Stimulated activated CD4-positive, alpha-beta T cell treated with anti-CD3 and anti-CD28 coated beads, Interleukin-12 subunit alpha, Interleukin-12 subunit beta, amount 100 ng/mL, for 24 hours (primary cell): ENCODE measurements at regions not wholly inside any gene's neighbourhood (a gene's known extent, or its start where the extent isn't known, plus 50 kb on each side); places are given as distances from the start of the nearest gene placed in this dataset.
"Not testable (repeated sequence)": the region's sequence is repeated elsewhere in the genome, so short reads cannot be mapped to it uniquely, and the experiment has no call there.

Experiments
- DNase-seq, 2 experiments: peaks; one replicate each; pipeline ENCODE4 v3.0.0-alpha.2; 2020; ENCODE audit warnings: low read depth in 2 of 2

DNA sequence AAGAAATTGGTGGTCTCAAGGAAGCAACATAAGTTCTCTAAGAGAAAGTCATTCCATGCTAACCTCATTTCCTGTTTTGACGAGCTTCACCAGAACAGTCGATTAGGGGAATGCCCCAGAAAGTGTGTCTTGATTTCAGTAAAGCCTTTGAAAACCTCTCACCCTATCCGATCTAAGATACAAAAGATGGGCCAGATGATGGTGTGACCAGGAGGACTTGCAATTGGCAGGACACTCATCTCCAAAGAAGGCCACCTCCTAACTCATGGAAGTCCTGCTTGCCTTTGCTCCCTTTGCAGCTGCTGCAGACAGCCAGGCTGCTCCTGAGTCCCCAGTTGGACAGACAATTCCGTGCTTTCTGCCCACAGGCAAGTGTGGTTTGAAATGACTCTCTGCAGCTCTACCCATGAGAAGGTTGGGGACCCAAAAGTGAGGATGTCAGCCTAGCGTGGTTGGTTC, 304.2 kb downstream of the BCL2L11 start:
- DNase-seq = peak in 1 of 2 experiments; percentile 52

DNA sequence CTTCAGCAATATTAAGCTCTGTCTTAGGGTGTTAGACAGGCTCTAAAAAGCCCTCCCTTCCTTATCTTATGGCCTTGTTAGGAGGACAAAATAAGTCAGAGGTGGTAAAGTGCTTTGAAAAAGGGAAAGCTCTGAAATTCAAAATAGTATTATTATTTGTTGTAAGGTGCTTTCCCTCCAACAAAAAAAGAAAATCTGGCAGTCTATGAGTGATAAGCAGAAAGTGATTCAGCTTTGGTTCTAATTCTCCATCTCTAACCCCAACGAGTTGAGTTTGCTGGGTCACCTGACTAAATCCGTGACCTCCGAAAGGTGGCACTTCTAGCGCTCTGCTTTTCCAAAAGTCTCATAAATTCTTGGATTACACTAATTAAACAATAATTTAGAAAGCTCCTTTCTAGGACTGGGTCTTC, 305.1 kb downstream of the BCL2L11 start:
- not testable (repeated sequence) for DNase-seq

- DNase-seq = not testable (repeated sequence)
Measured at GRCh38 chr2:111427346-111427745, 306.6 kb downstream of the BCL2L11 start.

DNA sequence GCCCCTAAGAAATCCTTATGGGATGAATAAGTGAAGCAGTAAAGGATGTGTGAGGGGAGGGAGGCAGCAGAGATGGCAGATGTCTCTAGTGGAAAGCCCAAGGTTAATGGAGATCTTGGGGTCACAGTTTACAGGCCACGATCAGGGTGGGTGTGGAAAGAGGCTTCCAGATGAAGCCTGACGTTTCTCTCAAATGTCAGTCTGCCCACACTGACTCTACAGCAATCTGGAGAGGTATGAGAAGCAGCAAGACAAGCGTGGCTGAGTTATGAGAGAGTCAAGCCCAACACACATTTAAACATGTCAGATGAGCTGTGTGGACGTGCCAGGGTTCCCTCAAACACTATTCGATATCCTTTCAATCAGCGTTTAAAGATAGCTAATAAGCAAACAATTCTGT, 308.2 kb downstream of the BCL2L11 start:
- not testable (repeated sequence) for DNase-seq

DNA sequence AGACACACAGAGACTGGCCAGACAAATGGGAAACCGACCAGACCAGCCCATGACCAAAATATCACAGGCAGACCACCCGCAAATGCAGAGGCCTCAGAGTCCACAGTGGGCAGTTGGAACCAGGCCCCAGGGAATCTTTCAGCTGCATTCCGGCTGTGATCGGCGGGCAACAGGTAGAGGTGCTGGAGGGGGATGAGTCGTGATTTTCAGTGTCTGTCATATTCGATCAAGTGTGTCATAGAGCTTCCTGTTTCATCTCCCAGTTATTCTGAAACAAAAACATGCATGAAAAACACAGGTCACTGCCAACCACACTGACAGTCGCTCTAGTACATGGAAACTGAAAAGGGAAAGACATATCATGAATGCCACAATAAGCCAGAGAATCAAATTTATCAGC, 308.6 kb downstream of the BCL2L11 start:
- DNase-seq = not testable (repeated sequence)

- not testable (repeated sequence) for DNase-seq
Measured at GRCh38 chr2:111430817-111431661, 310.3 kb downstream of the BCL2L11 start.

DNA sequence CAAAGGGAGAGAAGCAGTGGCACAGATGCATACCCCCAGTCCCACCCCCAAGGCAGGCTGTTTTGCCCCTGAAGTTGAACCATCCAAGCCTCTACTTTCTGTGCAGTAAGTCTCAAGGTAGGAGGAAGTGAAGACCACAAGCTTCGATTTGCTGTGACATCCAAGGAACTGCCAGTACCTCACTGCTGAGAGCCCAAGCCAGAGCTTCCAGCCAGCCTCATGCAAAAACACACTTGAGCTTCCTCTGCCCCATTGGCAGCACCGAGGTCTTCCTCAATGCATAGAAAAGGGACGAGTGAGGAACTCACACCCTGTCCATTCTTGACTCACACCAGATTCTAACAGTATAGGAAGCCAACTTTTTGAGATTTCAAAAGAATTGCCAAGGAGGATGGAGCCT, 311.7 kb downstream of the BCL2L11 start:
- DNase-seq = not testable (repeated sequence)

GRCh38 chr2:111432916-111433499, 312.3 kb downstream of the BCL2L11 start:
- DNase-seq = not testable (repeated sequence)

DNA sequence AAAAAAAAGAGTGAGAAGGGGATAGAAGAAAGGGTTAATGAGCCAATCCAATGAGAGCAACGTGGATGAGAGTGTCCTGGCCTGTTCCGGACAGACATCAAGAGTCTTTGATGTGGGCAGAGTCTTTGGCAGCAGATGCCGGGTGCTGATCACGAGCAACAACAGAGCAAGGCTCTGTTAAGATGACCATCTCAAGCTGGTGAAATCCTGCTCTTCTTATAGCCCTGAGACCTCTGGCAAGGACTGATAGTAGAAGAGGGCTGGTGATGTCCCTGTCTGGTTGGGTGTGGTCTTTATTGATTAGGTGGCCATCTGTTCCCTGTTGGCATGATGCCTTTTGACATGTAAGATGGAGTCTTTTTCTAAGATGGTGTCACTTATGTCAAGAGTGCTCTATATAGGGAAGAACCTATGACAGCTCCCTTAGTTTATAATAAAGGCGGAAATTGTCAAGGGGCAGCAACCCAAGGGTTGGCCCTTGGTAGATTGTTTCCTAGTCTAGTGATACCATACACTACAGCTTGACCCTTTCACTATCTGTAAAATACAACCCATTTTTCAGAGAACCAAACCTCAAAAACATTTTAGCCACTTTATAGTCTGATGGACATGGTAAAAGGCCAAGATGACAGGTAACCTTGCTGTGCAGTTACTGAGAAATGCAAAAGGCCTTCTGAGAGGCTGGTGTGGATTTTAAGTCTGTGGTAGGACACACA, 313.3 kb downstream of the BCL2L11 start:
- DNase-seq = not testable (repeated sequence)

- DNase-seq = not testable (repeated sequence)
Measured at GRCh38 chr2:111434608-111434939, 313.9 kb downstream of the BCL2L11 start.

DNA sequence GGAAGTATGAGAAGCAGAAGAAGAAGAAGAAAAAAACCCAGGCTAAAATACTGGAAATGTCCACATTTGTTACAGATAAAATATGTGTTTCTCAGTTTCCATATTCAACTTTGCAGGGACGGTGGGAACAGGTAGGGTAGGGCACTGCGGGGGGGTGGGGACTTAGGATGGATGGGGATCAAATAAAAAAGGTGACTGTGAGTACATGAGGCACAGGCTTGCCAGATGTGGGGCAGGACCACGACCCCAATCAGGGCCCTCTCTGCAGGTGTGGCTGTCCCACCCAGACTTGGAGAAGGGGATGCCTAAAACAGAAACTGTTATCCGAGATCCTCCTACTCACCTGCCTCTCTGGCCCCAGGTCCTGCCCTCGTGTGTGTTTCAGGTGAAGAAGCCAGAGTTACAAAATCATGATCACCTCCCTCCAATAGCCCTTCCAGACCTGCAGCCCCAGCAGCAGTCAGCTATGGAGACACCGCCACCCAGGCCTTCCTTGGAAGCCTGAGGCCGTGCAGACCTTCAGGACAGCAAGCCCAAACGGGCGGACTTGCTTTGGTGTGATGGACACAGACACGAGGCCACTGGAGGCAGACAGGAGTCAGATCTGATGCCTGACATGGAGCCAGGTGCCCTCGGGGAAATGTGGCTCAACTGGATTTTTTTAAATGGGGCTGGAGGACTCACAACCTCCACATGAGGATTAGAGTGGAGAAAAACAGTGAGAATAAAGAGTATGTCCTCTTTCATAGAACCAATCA, 315.0 kb downstream of the BCL2L11 start:
- not testable (repeated sequence) for DNase-seq

DNA sequence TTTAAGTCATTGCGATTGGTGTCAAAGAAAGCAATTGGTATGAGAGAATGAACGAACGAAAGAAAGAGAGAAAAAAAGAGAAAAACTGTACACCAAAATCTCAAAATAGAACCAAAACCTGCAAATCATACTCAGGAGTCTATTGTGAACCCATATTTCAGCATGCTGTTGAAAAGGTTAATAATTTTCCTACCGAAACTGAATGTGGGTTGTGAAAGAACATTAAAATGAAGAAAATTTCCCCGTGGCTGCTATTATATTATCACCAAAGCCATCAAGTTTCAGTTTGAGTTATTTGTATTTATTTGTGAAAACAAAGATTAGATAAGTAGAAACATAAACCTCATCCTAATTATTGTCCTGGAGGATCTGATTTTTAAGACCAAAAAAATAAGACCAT, 315.7 kb downstream of the BCL2L11 start:
- DNase-seq = not testable (repeated sequence)

- not testable (repeated sequence) for DNase-seq
Measured at GRCh38 chr2:111437288-111437990, 316.7 kb downstream of the BCL2L11 start.

DNA sequence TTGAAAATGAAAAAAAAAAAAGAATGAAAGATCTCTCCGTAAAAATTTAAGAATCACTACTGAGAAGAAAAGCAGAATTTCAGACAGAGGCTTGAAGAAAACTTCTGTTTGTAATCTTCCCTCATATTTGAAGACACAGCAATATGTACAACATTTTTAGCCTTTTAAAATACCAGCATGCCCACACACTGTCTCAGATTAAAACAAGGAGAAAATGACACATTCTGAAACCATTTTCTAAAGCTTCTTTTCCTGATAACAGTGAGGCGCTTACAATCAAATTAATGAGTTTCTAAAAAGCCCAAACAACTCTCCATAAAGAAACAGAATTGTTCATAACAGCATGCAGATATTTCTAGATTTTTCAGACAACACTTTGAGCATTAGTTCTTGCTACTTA, 317.4 kb downstream of the BCL2L11 start:
- not testable (repeated sequence) for DNase-seq

GRCh38 chr2:111439237-111439636, 318.5 kb downstream of the BCL2L11 start:
- not testable (repeated sequence) for DNase-seq

GRCh38 chr2:111441614-111442013, 320.9 kb downstream of the BCL2L11 start:
- DNase-seq = not testable (repeated sequence)

DNA sequence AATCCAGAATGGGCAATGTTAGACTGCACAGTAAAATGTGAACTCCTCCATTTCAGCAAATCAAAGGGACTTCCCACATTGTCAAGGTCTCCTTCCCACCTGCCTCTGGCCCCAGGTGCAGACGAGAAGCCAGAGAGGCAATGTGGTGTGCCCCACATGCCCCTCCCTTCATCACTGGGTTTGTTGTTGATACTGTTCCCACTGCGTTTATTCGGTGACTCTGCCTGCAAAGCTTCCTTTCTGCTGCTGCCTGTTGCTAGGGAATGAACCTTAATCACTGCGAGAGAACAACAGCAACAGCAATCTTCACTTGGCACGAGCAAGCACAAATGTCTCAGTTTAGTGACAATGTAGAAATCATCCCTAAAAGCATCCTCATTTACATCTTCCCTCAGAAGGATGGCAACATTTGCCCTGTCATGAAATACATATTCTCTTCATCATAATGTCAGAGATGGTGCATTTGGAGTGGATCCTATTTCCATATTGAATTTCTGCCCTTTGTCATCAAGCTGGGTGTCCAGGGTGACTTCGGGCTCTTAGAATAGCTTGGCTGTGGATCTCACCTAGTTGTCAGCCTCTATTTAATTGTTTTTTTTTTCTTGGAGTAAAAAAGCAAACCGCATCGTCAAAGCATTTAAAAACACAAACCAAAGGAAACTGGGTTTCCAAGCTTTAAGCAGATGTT, 322.2 kb downstream of the BCL2L11 start:
- DNase-seq = not testable (repeated sequence)

GRCh38 chr2:111444516-111444915, 323.8 kb downstream of the BCL2L11 start:
- DNase-seq = not testable (repeated sequence)

DNA sequence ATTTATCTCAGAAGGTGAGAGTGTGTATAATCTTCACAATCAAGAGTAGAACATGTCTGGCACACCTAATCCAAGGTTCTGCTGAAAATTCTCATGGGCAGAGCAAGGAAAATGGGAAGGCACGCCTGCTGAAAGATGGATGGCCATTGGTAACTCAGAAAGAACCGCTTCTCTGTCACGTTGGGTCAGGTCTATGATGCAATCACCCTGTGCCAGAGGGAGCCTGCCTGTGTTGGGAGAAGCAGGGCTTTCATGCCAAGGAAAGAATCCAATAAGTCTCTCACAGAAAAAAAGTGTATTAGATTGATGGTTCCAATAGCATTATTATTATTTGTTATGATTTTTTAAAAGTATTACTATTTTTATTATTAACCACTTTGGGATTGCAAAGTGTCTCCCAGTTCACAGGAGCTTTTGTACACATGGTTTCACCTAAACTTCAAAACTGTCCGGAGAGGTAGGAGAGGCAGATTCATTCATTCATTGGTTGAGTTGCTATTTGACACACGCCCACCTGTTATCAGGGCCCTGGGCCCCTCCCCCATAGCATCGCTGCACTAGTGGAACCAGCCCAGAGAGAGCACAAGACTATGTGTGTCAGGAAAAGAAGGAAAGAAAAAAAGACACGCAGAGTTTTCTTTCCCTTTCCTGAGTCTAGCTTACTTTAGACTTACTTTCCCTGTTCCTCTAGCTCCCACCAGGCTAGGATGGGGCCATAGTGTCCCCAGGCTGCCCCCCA, 324.6 kb downstream of the BCL2L11 start:
- not testable (repeated sequence) for DNase-seq

GRCh38 chr2:111445941-111446340, 325.2 kb downstream of the BCL2L11 start:
- not testable (repeated sequence) for DNase-seq
